GM18520 (cell line): ENCODE measurements at regions not wholly inside any gene's neighbourhood (a gene's known extent, or its start where the extent isn't known, plus 50 kb on each side); places are given as distances from the start of the nearest gene placed in this dataset.

Experiments used
- ATAC-seq: cut with Tn5 transposase; IDR thresholded peaks from one replicate; pipeline ENCODE4 v1.9.1; 2021; ENCODE audit not compliant: unreplicated experiment

GRCh38 chr13:76527041-76527440, 359.2 kb downstream of the KCTD12 start:
- no peak for ATAC-seq

GRCh38 chr13:76523740-76524340, 362.4 kb downstream of the KCTD12 start:
- peak; percentile 46 for ATAC-seq

- no peak for ATAC-seq
Measured at GRCh38 chr13:76522083-76522755, 364.0 kb downstream of the KCTD12 start.

GRCh38 chr13:76519685-76520084, 366.5 kb downstream of the KCTD12 start:
- no peak for ATAC-seq

- no peak for ATAC-seq
Measured at GRCh38 chr13:76516586-76516985, 369.6 kb downstream of the KCTD12 start.

GRCh38 chr13:76516013-76516412, 370.2 kb downstream of the KCTD12 start:
- ATAC-seq: no peak

GRCh38 chr13:76512721-76513145, 373.5 kb downstream of the KCTD12 start:
- ATAC-seq: no peak

GRCh38 chr13:76505437-76505836, 380.8 kb downstream of the KCTD12 start:
- no peak for ATAC-seq

GRCh38 chr13:76503766-76504165, 382.4 kb downstream of the KCTD12 start:
- no peak for ATAC-seq

- no peak for ATAC-seq
Measured at GRCh38 chr13:76503291-76503690, 382.9 kb downstream of the KCTD12 start.

- ATAC-seq: no peak
Measured at GRCh38 chr13:76500894-76501293, 385.3 kb downstream of the KCTD12 start.

GRCh38 chr13:76499891-76500290, 386.3 kb downstream of the KCTD12 start:
- no peak for ATAC-seq

- no peak for ATAC-seq
Measured at GRCh38 chr13:76489274-76489673, 396.9 kb downstream of the KCTD12 start.

- ATAC-seq: no peak
Measured at GRCh38 chr13:76481738-76482137, 404.5 kb downstream of the KCTD12 start.

- no peak for ATAC-seq
Measured at GRCh38 chr13:76474966-76475365, 411.2 kb downstream of the KCTD12 start.

- ATAC-seq: no peak
Measured at GRCh38 chr13:76474356-76474755, 411.8 kb downstream of the KCTD12 start.

GRCh38 chr13:76473552-76474134, 412.6 kb downstream of the KCTD12 start:
- peak; percentile 97 for ATAC-seq

GRCh38 chr13:76472916-76473315, 413.3 kb downstream of the KCTD12 start:
- ATAC-seq: no peak

- ATAC-seq: no peak
Measured at GRCh38 chr13:76471486-76471885, 414.7 kb downstream of the KCTD12 start.

- ATAC-seq: no peak
Measured at GRCh38 chr13:76470991-76471390, 415.2 kb downstream of the KCTD12 start.

- no peak for ATAC-seq
Measured at GRCh38 chr13:76466043-76466442, 420.2 kb downstream of the KCTD12 start.

- no peak for ATAC-seq
Measured at GRCh38 chr13:76463314-76463713, 422.9 kb downstream of the KCTD12 start.
